Loucy (cell line): ENCODE measurements at regions not wholly inside any gene's neighbourhood (a gene's known extent, or its start where the extent isn't known, plus 50 kb on each side); places are given as distances from the start of the nearest gene placed in this dataset.

Experiments used
- H2AFZ ChIP-seq: fragments of 200-600 bp; sonication (generic); 2 replicates; pipeline ENCODE4 v1.6.0; 2016; ENCODE audit warnings: antibody characterized with exemption, mild to moderate bottlenecking, low read length, moderate library complexity
- H3F3A ChIP-seq: fragments of 200-600 bp; 2 replicates; pipeline ENCODE4 v1.6.0; 2016; ENCODE audit warnings: antibody characterized with exemption, low read depth, mild to moderate bottlenecking
- H3K27me3 ChIP-seq: fragments of 200-600 bp; sonication (generic); 2 replicates; pipeline ENCODE4 v1.6.1; 2014; ENCODE audit warnings: low read length, mild to moderate bottlenecking; ENCODE audit not compliant: insufficient read depth, poor library complexity, severe bottlenecking
- H3K36me3 ChIP-seq: fragments of 200-600 bp; sonication (generic); 2 replicates; pipeline ENCODE4 v1.6.1; 2016; ENCODE audit warnings: low read length; ENCODE audit not compliant: insufficient read depth
- H3K4me1 ChIP-seq: fragments of 200-600 bp; sonication (generic); 2 replicates; pipeline ENCODE4 v1.5.1; 2014; ENCODE audit warnings: low read length, mild to moderate bottlenecking; ENCODE audit not compliant: insufficient read depth, poor library complexity, severe bottlenecking
- H3K4me2 ChIP-seq: fragments of 200-600 bp; sonication (generic); 2 replicates; pipeline ENCODE4 v1.6.0; 2014; ENCODE audit warnings: antibody characterized with exemption, low read length, low read depth, mild to moderate bottlenecking; ENCODE audit not compliant: poor library complexity, severe bottlenecking
- H3K4me3 ChIP-seq: fragments of 200-600 bp; sonication (generic); 2 replicates; pipeline ENCODE4 v1.5.1; 2014; ENCODE audit warnings: low read length, mild to moderate bottlenecking, mixed read lengths; ENCODE audit not compliant: poor library complexity, severe bottlenecking
- H3K79me2 ChIP-seq: fragments of 200-600 bp; sonication (generic); 2 replicates; pipeline ENCODE4 v1.6.1; 2014; ENCODE audit warnings: low read length; ENCODE audit not compliant: insufficient read depth
- H3K9ac ChIP-seq: fragments of 200-600 bp; sonication (generic); 2 replicates; pipeline ENCODE4 v1.6.0; 2014; ENCODE audit warnings: mild to moderate bottlenecking, low read depth, low read length, moderate library complexity; ENCODE audit not compliant: poor library complexity, severe bottlenecking
- H3K9me2 ChIP-seq: fragments of 200-600 bp; sonication (generic); replicated peaks from 2 replicates; pipeline ENCODE4 v1.6.1; 2016; ENCODE audit warnings: low read depth, low read length, mixed read lengths
- H3K9me3 ChIP-seq: fragments of 200-600 bp; sonication (generic); 2 replicates; pipeline ENCODE4 v1.6.1; 2014; ENCODE audit warnings: mild to moderate bottlenecking, antibody characterized with exemption, low read length, low read depth; ENCODE audit not compliant: insufficient read depth
- H4K20me1 ChIP-seq: fragments of 200-600 bp; sonication (generic); 2 replicates; pipeline ENCODE4 v1.6.0; 2014; ENCODE audit warnings: antibody characterized with exemption, low read length, mild to moderate bottlenecking; ENCODE audit not compliant: insufficient read depth, poor library complexity, severe bottlenecking
- EZH2phosphoT487 ChIP-seq: fragments of 200-600 bp; IDR thresholded peaks from 2 replicates; pipeline ENCODE4 v1.6.1; 2018; ENCODE audit warnings: antibody characterized with exemption, mild to moderate bottlenecking, moderate library complexity, borderline replicate concordance
- TF ChIP-seq, protein P1 (sequence below): fragments of 200-600 bp; sonication (generic); conservative IDR thresholded peaks from 2 replicates; pipeline ENCODE4 v1.5.1; 2014; ENCODE audit warnings: mild to moderate bottlenecking, antibody characterized with exemption, low read length

DNA sequence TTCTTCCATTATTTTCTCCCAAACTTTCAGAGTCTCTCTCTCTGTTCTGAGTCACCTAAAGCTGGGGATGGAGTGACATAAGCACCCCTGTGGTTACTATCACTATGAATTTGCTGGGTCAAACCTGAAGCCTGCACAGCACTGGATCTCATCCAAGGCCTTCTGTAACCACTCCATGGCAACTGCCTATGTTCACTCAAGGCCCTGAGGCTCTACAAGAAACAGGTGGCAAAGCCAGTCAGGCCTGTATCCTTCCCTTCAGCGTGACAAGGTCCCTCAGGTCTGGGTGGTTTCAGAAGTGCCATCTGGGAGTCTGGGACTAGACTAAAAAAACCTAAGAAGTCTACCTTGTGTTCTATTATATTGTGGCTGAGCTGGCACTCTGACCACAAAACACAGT, 1278.8 kb upstream of the EYS start:
- Histone ChIP-seq H3K27me3 (no peaks in the 10 kb centered on the region), H3K36me3 (no peaks in the 10 kb centered on the region), H3K79me2 (no peaks in the 10 kb centered on the region), H3K9ac (no peak overlapping the region), H3F3A (no peaks in the 10 kb centered on the region), H3K9me3 (peaks cover 3% of the 10 kb centered on the region; the same call in 1 of the 2 replicates), H4K20me1 (no peaks in the 10 kb centered on the region), H3K4me1 (no peaks in the 10 kb centered on the region), H3K9me2 (no peaks in the 10 kb centered on the region), H3K4me3 (no peak overlapping the region), H2AFZ (no peak overlapping the region), H3K4me2 (no peak overlapping the region)
- TF ChIP-seq, protein P1, sequence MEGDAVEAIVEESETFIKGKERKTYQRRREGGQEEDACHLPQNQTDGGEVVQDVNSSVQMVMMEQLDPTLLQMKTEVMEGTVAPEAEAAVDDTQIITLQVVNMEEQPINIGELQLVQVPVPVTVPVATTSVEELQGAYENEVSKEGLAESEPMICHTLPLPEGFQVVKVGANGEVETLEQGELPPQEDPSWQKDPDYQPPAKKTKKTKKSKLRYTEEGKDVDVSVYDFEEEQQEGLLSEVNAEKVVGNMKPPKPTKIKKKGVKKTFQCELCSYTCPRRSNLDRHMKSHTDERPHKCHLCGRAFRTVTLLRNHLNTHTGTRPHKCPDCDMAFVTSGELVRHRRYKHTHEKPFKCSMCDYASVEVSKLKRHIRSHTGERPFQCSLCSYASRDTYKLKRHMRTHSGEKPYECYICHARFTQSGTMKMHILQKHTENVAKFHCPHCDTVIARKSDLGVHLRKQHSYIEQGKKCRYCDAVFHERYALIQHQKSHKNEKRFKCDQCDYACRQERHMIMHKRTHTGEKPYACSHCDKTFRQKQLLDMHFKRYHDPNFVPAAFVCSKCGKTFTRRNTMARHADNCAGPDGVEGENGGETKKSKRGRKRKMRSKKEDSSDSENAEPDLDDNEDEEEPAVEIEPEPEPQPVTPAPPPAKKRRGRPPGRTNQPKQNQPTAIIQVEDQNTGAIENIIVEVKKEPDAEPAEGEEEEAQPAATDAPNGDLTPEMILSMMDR = no peak
- TF ChIP-seq EZH2phosphoT487 = no peak

DNA sequence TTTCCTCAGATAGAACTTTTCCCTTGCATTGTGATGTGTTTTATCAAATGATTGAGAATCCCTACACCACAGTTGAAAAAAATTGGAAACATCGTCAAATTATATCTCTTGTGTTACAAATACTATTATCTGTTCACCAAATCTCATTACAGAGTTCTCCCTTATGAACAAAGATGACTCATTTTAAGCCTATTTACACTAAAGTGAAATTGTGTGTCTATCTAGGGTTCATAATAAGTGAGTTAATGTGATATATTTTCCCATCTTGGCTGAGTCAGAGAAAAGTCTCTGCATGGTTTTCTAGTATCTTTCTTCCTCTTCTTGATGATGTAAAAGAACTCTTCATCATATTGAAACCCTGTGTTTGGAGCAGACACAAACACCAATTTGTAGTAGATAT, 1263.3 kb upstream of the EYS start:
- Histone ChIP-seq H3K36me3 (no peaks in the 10 kb centered on the region), H3K9me3 (no peaks in the 10 kb centered on the region), H3F3A (no peaks in the 10 kb centered on the region), H3K79me2 (no peaks in the 10 kb centered on the region), H3K4me2 (no peak overlapping the region), H2AFZ (no peak overlapping the region), H3K4me3 (no peak overlapping the region), H3K27me3 (no peaks in the 10 kb centered on the region), H4K20me1 (no peaks in the 10 kb centered on the region), H3K9me2 (0 out of 2 replicates have a peak, but pooled peaks cover 4% of the 10 kb centered on the region), H3K9ac (no peak overlapping the region), H3K4me1 (no peaks in the 10 kb centered on the region)
- TF ChIP-seq EZH2phosphoT487 = no peak
- TF ChIP-seq, protein P1 = no peak

DNA sequence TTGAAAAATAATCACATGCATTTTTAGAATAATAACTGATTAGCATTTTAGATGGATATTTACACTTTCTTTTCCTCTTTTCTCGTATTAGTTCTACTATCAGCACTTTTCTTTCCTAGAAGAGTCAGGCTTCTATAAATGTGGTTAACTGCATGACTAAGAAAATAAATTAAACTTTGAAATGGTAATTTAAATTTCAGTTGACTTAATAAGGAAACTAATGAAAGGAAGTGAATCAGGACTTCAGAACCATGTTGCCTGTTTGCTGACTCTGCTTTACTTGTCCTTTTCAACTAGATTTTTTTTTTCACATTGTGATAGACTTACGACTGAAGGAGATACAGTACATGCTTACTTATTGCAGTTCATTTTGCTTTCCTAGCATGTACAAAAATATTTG, 1258.2 kb upstream of the EYS start:
- Histone ChIP-seq H3K4me3 (no peak overlapping the region), H3K9me3 (no peaks in the 10 kb centered on the region), H3K4me1 (no peaks in the 10 kb centered on the region), H3K36me3 (no peaks in the 10 kb centered on the region), H3K79me2 (no peaks in the 10 kb centered on the region), H4K20me1 (no peaks in the 10 kb centered on the region), H3K27me3 (no peaks in the 10 kb centered on the region), H3K9me2 (no peaks in the 10 kb centered on the region), H3F3A (no peaks in the 10 kb centered on the region), H3K4me2 (no peak overlapping the region), H3K9ac (no peak overlapping the region), H2AFZ (no peak overlapping the region)
- no peak for TF ChIP-seq EZH2phosphoT487
- TF ChIP-seq, protein P1 = no peak
